ENCODE measurements at regions not wholly inside any gene's neighbourhood (a gene's known extent, or its start where the extent isn't known, plus 50 kb on each side); places are given as distances from the start of the nearest gene placed in this dataset.

- no peak for DNase-seq (ENCODE audit: low spot score)
- ATAC-seq (ENCODE audit: low FRiP score), result no peak
- no peak for TF ChIP-seq CTCF (IDR thresholded peaks at IDR 0.05)
Observed at GRCh38 chr11:42021911-42022310, 562.5 kb upstream of the LRRC4C start.

GRCh38 chr11:42023267-42023666 lies 563.8 kb upstream of the LRRC4C start:
- DNase-seq (ENCODE audit: low spot score) (no peak), ATAC-seq (ENCODE audit: low FRiP score) (no peak)
- no peak for TF ChIP-seq CTCF (IDR thresholded peaks at IDR 0.05)

DNA sequence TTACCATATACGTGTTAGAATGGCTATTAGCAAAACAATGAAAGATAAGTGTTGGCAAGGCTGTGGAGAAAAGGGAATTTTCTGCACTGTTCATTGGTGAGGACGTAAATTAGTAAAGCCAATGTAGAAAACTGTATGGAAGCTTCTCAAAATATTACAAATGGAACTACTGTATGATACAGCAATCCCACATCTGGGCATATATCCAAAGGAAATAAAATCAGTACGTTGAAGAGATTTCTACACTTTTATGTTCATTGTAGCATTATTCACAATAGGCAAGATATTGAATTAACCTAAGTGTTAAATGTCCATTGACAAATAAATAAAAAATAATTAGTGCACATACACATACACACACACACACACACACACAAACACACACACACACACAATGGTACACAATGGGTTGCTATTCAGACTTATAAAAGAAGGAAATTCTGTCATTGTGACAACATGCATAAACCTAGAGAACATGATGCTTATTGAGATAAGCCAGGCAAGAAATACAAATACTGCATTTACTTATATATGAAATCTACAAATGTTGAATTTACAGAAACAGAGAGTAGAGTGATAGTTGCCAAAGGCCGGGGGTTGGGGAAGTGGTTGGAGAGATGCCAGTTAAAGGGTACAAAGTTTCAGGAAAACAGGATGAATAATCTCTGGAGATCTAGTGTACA lies 565.8 kb upstream of the LRRC4C start:
- no peak for DNase-seq (ENCODE audit: low spot score)
- ATAC-seq (ENCODE audit: low FRiP score), result no peak
- TF ChIP-seq CTCF (IDR thresholded peaks at IDR 0.05), result no peak

- DNase-seq (ENCODE audit: low spot score) (no peak), ATAC-seq (ENCODE audit: low FRiP score) (no peak)
- no peak for TF ChIP-seq CTCF (IDR thresholded peaks at IDR 0.05)
Observed at GRCh38 chr11:42034826-42035225, 575.4 kb upstream of the LRRC4C start.

- DNase-seq (ENCODE audit: low spot score) (no peak), ATAC-seq (ENCODE audit: low FRiP score) (no peak)
- no peak for TF ChIP-seq CTCF (IDR thresholded peaks at IDR 0.05)
Observed at GRCh38 chr11:42036201-42036600, 576.7 kb upstream of the LRRC4C start.

DNA sequence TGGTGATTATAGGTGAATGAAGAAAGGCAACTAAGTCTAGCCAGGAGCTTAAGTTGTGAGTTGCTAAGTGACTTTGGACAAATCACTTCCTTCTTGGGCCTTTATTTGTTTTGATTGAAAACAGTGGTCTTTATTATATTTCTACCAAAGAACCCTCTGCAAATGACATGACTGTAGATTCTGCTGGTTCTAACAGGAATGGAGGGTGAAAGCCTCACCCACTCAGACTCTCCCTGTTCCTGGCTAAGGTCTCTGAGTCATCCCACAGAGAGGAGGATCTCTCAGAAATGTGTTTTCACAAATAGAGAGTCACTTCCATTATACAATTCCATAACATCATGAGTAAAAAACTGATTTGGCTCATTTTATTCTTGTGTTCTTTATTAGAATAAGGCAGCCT lies 583.9 kb upstream of the LRRC4C start:
- no peak for DNase-seq (ENCODE audit: low spot score)
- TF ChIP-seq CTCF (IDR thresholded peaks at IDR 0.05), result no peak
- no peak for ATAC-seq (ENCODE audit: low FRiP score)

All from omental fat pad (tissue), 3 donors.